ENCODE measurements at regions not wholly inside any gene's neighbourhood (a gene's known extent, or its start where the extent isn't known, plus 50 kb on each side); places are given as distances from the start of the nearest gene placed in this dataset.
"Not testable (repeated sequence)": the region's sequence is repeated elsewhere in the genome, so short reads cannot be mapped to it uniquely, and the experiment has no call there.

DNA sequence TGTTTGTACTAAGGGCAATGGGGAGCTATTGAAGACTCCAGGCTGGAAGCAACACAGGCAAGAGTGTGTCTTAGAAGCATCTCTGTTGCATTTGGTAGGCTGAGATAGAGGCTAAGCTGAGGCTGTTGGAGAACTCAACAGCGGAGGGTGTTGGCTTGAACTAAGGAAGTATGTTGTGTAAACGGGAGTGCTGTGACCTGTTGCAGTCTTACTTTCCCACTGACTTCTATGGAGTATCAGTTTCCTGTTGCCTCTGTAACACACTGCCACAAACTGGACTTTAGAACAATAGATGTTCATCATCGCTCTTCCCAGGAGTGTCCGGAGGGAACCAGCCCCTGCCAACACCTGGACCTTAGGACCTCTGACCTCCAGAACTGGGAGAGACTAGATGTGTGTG lies 181.8 kb downstream of the NPIPB11 start:
- not testable (repeated sequence) for TF ChIP-seq GATA1 (IDR thresholded peaks at IDR 0.05; ENCODE audit: low read depth, low read length); POLR2A (IDR thresholded peaks at IDR 0.05; ENCODE audit: low read length)
